Heart left ventricle (tissue), 16 donors: ENCODE measurements at regions not wholly inside any gene's neighbourhood (a gene's known extent, or its start where the extent isn't known, plus 50 kb on each side); places are given as distances from the start of the nearest gene placed in this dataset.

Experiments used
- ATAC-seq, 4 donors: fragments of 200-7000 bp; cut with Tn5 transposase; one replicate each; pipeline ENCODE4 v1.9.1; 2020 to 2022; ENCODE audit warnings: moderate library complexity in 4 of 4, mild to moderate bottlenecking in 3 of 4, moderate number of reproducible peaks in 1 of 4
- DNase-seq, 5 donors: peaks; one replicate each; pipeline ENCODE4 v3.0.0-alpha.2; 2020
- H3K27ac ChIP-seq, 12 donors: fragments of 200-600 bp; sonication (generic) in 4 of 12; one replicate each; pipeline versions ENCODE4 v1.5.0 to v1.8.0; 2016 to 2022; ENCODE audit warnings: mild to moderate bottlenecking in 2 of 12
- H3K27me3 ChIP-seq, 9 donors: fragments of 200-600 bp; sonication (generic) in 2 of 9; one replicate each; pipeline versions ENCODE4 v1.5.1 to v1.8.0; 2016 to 2022; ENCODE audit warnings: mild to moderate bottlenecking in 3 of 9
- H3K36me3 ChIP-seq, 9 donors: fragments of 200-600 bp; sonication (generic) in 2 of 9; one replicate each; pipeline versions ENCODE4 v1.5.0 to v1.8.0; 2018 to 2022; ENCODE audit warnings: mild to moderate bottlenecking in 2 of 9
- H3K4me1 ChIP-seq, 12 donors: fragments of 200-600 bp; sonication (generic) in 4 of 12; one replicate each; pipeline versions ENCODE4 v1.5.0 to v1.8.0; 2016 to 2022; ENCODE audit warnings: mild to moderate bottlenecking in 3 of 12
- H3K4me3 ChIP-seq, 12 donors: fragments of 200-600 bp; sonication (generic) in 4 of 12; one replicate each; pipeline versions ENCODE4 v1.5.0 to v1.8.0; 2017 to 2022; ENCODE audit warnings: mild to moderate bottlenecking in 9 of 12, moderate library complexity in 4 of 12
- H3K9me3 ChIP-seq, 12 donors: fragments of 200-600 bp; sonication (generic) in 4 of 12; one replicate each; pipeline versions ENCODE4 v1.5.0 to v1.8.0; 2016 to 2022; ENCODE audit warnings: mild to moderate bottlenecking in 1 of 12
- CTCF ChIP-seq, 12 donors: fragments of 200-600 bp; sonication (generic) in 4 of 12; IDR thresholded peaks; one replicate each; pipeline versions ENCODE4 v1.5.0 to v1.8.0; 2018 to 2022; ENCODE audit warnings: antibody characterized with exemption in 12 of 12, mild to moderate bottlenecking in 5 of 12
- POLR2A ChIP-seq, 2 donors: fragments of 450-650 bp; IDR thresholded peaks; one replicate each; pipeline ENCODE4 v1.6.1; 2017; ENCODE audit warnings: antibody characterized with exemption in 2 of 2, mild to moderate bottlenecking in 2 of 2, moderate library complexity in 2 of 2
- WGBS, 4 donors: extraction: QIAGEN DNeasy Blood & Tissue Kit in 2 of 4; methylation state at CpG; one replicate each; pipeline versions ENCODE4 v1.1.5 to v1.1.7; 2013 to 2018; 5-methylcytosine and 5-hydroxymethylcytosine counted together
- intact Hi-C, 10 donors: fragments of 100-400 bp; cut with DNase I; formaldehyde crosslinking; loops; one replicate each; pipeline versions ENCODE4 v1.11.1 to v1.14.2; 2022
- donor health status: ischemic (EF 13 %, LVEDD 7.1; RV severe dilation, severe dysfunction).
- donor health status: healthy with polysubstance abuse.
- donor health status: DM: no; HTN: yes; CAD: no.
- donor health status: DM: no; HTN: no; CAD: no.
- donor health status: ischemic (EF 25% LVEDD 6.9; RV normal size, moderate dysfunction).
- donor health status: ischemic (EF 25% LVEDD 5.7; RV mildly dilated, moderate dysfunction).
- donor health status: healthy.
- donor health status: DM: yes; HTN: yes; CAD: no.
- donor health status: ischemic (EF 35%, LVEDD 5.7; RV mildly dilated, moderate dysfunction).
- donor health status: nonischemic (EF 11% LVEDD 7.7; RV severe dilation, severe dysfunction).
- donor health status: DM: yes; HTN: yes; CAD: no.
- donor health status: PGD.
- donor health status: ischemic (EF 29% LVEDD 5.4; RV normal size, mild dysfunction).
- donor health status: nonischemic (EF 23%, LVEDD 6.1; RV moderate dilation, normal function).

GRCh38 chr3:190790185-190790584 lies 72.3 kb downstream of the GMNC start:
- DNase-seq (no peak), ATAC-seq (no peak)
- 49 to 64% (median 61%) methylated on average over 1 of the region's 1 CpG for WGBS, 4 donors
- no peak for TF ChIP-seq CTCF (IDR thresholded peaks at IDR 0.05)
- TF ChIP-seq POLR2A (IDR thresholded peaks at IDR 0.05) = no peak
- Histone ChIP-seq H3K4me3 (no peak overlapping the region), H3K36me3 (no peaks in the 10 kb centered on the region), H3K27me3 (no peaks in the 10 kb centered on the region), H3K9me3 (no peaks in the 10 kb centered on the region), H3K4me1 (no peaks in the 10 kb centered on the region), H3K27ac (no peak overlapping the region)
- intact Hi-C loops = no loop called here

DNA sequence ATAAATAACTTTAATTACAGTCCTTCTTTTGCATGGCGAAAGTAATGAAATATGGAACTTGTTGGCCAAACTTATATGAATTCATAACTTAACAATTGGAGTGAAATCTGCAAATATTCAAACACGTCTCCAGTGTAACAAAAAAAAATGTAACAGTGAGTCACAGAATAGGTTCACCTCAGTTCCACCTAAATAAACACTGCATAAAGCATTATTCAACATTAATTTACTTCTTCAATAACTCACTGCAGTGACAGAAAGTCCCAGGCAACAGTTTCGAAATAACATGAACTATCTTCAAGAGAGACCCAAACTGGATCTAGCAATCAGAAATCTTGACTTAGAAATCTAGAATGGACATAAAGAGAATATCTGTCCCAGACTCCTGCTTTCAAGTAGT lies 75.6 kb downstream of the GMNC start:
- TF ChIP-seq CTCF (IDR thresholded peaks at IDR 0.05) (no peak), POLR2A (IDR thresholded peaks at IDR 0.05) (no peak)
- Histone ChIP-seq H3K36me3 (no peaks in the 10 kb centered on the region), H3K4me3 (no peak overlapping the region), H3K4me1 (no peaks in the 10 kb centered on the region), H3K27ac (no peak overlapping the region), H3K27me3 (no peaks in the 10 kb centered on the region), H3K9me3 (no peaks in the 10 kb centered on the region)
- DNase-seq (no peak), ATAC-seq (no peak)
- WGBS, 4 donors = 79 to 89% (median 83%) methylated on average over 3 of the region's 3 CpGs
- intact Hi-C loops = no loop called here

DNA sequence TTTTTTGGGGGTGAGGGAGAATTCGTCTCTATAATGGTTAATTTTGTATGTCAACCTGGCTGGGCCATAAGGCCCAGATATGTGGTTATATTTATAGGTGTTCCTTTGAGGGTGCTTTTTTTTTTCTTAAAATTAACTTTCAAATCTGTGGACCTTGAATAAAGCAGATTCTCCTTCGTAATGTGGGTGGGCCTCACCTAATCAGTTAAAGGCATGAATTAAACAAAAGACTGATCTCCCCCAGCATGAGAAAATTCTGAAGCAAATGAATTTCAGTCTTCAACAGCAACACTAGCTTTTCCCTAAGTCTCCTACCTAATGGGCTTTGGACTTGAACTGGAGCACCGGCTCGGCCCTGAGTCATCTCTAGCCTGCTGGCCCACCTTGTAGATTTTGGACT lies 77.4 kb downstream of the GMNC start:
- Histone ChIP-seq H3K36me3 (no peaks in the 10 kb centered on the region), H3K9me3 (no peaks in the 10 kb centered on the region), H3K27me3 (no peaks in the 10 kb centered on the region), H3K27ac (no peak overlapping the region), H3K4me3 (no peak overlapping the region), H3K4me1 (no peaks in the 10 kb centered on the region)
- ATAC-seq (no peak), DNase-seq (no peak)
- WGBS, 4 donors = 89 to 95% (median 91%) methylated on average over 4 of the region's 4 CpGs
- intact Hi-C loops = no loop called here
- TF ChIP-seq POLR2A (IDR thresholded peaks at IDR 0.05) (no peak), CTCF (IDR thresholded peaks at IDR 0.05) (no peak)

DNA sequence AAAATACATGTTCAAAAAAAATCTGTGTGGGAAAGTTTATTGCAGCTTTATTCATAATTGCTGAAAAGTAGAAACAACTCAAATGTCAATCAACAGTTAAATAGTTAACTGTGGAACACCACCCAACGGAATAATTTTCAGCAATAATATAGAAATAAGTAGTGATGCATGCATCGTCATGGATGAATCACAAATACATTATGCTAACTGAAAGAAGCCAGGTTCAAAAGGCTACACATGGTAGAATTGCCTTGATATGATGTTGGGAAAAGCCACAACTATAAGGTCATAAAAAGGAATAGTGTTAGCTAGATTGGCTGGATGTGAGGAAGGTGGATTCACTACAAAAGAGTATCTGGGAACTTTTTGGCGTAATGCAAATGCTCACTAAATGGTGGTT lies 82.0 kb downstream of the GMNC start:
- no peaks in the 10 kb centered on the region for H3K4me1 ChIP-seq
- no peak overlapping the region for H3K27ac ChIP-seq
- H3K9me3 ChIP-seq = no peaks in the 10 kb centered on the region
- no peak for ATAC-seq
- intact Hi-C loops = no loop called here
- 86 to 89% (median 88%) methylated on average over 3 of the region's 3 CpGs for WGBS, 4 donors
- no peak for TF ChIP-seq POLR2A (IDR thresholded peaks at IDR 0.05)
- no peak for TF ChIP-seq CTCF (IDR thresholded peaks at IDR 0.05)
- no peaks in the 10 kb centered on the region for H3K36me3 ChIP-seq
- H3K27me3 ChIP-seq = no peaks in the 10 kb centered on the region
- no peak overlapping the region for H3K4me3 ChIP-seq
- no peak for DNase-seq
